GM12878 (cell line): ENCODE measurements at regions not wholly inside any gene's neighbourhood (a gene's known extent, or its start where the extent isn't known, plus 50 kb on each side); places are given as distances from the start of the nearest gene placed in this dataset.

Source experiments
- REST ChIP-seq: IDR thresholded peaks from 2 replicates; pipeline ENCODE4 v1.6.1; 2012; ENCODE audit warnings: mild to moderate bottlenecking, low read depth, low read length
- TAF1 ChIP-seq: IDR thresholded peaks from 2 replicates; pipeline ENCODE4 v1.6.1; 2011; ENCODE audit warnings: mild to moderate bottlenecking, low read depth, low read length, borderline replicate concordance

GRCh38 chr16:17520561-17520960 is 49.8 kb upstream of the XYLT1 start:
- TF ChIP-seq REST, result no peak
- no peak for TF ChIP-seq TAF1
